ENCODE measurements at regions not wholly inside any gene's neighbourhood (a gene's known extent, or its start where the extent isn't known, plus 50 kb on each side); places are given as distances from the start of the nearest gene placed in this dataset.

- 67% methylated on average over 2 of the region's 2 CpGs for WGBS
- TF ChIP-seq POLR2A (IDR thresholded peaks at IDR 0.05): no peak
- TF ChIP-seq CTCF (IDR thresholded peaks at IDR 0.05): no peak
- TF ChIP-seq POLR2AphosphoS5 (IDR thresholded peaks at IDR 0.05): no peak
- Histone ChIP-seq H3K27me3 (replicated peaks; ENCODE audit: insufficient read depth) (peaks cover 2% of the 10 kb centered on the region), H3K4me1 (replicated peaks) (no peaks in the 10 kb centered on the region), H3K27ac (no peak overlapping the region), H3K9me3 (no peaks in the 10 kb centered on the region), H3K4me3 (no peak overlapping the region), H3K36me3 (no peaks in the 10 kb centered on the region)
- no peak for DNase-seq (ENCODE audit: low spot score)
- intact Hi-C loops (cut with DNase I): no loop called here
Measured at GRCh38 chr6:40256224-40256623, 322.0 kb upstream of the MOCS1 start.

GRCh38 chr6:40253420-40253819, 319.2 kb upstream of the MOCS1 start:
- no peaks in the 10 kb centered on the region for H3K4me1 ChIP-seq (replicated peaks)
- intact Hi-C loops (cut with DNase I): no loop called here
- no peak for DNase-seq (ENCODE audit: low spot score)
- no peaks in the 10 kb centered on the region for H3K27me3 ChIP-seq (replicated peaks; ENCODE audit: insufficient read depth)
- TF ChIP-seq POLR2AphosphoS5 (IDR thresholded peaks at IDR 0.05) (no peak), POLR2A (IDR thresholded peaks at IDR 0.05) (no peak), CTCF (IDR thresholded peaks at IDR 0.05) (no peak)
- H3K36me3 ChIP-seq: no peaks in the 10 kb centered on the region
- H3K27ac ChIP-seq: no peak overlapping the region
- 88% methylated on average over 3 of the region's 3 CpGs for WGBS
- no peak overlapping the region for H3K4me3 ChIP-seq
- H3K9me3 ChIP-seq: no peaks in the 10 kb centered on the region

GRCh38 chr6:40252531-40253258, 318.4 kb upstream of the MOCS1 start:
- WGBS: 83% methylated on average over 4 of the region's 4 CpGs
- H3K4me3 ChIP-seq: no peak overlapping the region
- H3K27me3 ChIP-seq (replicated peaks; ENCODE audit: insufficient read depth): no peaks in the 10 kb centered on the region
- no peak overlapping the region for H3K27ac ChIP-seq
- no peaks in the 10 kb centered on the region for H3K4me1 ChIP-seq (replicated peaks)
- H3K9me3 ChIP-seq: no peaks in the 10 kb centered on the region
- no peaks in the 10 kb centered on the region for H3K36me3 ChIP-seq
- no peak for DNase-seq (ENCODE audit: low spot score)
- TF ChIP-seq POLR2AphosphoS5 (IDR thresholded peaks at IDR 0.05) (no peak), POLR2A (IDR thresholded peaks at IDR 0.05) (no peak), CTCF (IDR thresholded peaks at IDR 0.05) (no peak)
- intact Hi-C loops (cut with DNase I): no loop called here

GRCh38 chr6:40251637-40252300, 317.5 kb upstream of the MOCS1 start:
- no peak for DNase-seq (ENCODE audit: low spot score)
- no peak overlapping the region for H3K4me3 ChIP-seq
- intact Hi-C loops (cut with DNase I): no loop called here
- H3K4me1 ChIP-seq (replicated peaks): no peaks in the 10 kb centered on the region
- H3K9me3 ChIP-seq: no peaks in the 10 kb centered on the region
- no peaks in the 10 kb centered on the region for H3K27me3 ChIP-seq (replicated peaks; ENCODE audit: insufficient read depth)
- 86% methylated on average over 3 of the region's 3 CpGs for WGBS
- TF ChIP-seq POLR2A (IDR thresholded peaks at IDR 0.05): no peak
- TF ChIP-seq CTCF (IDR thresholded peaks at IDR 0.05): no peak
- TF ChIP-seq POLR2AphosphoS5 (IDR thresholded peaks at IDR 0.05): no peak
- no peak overlapping the region for H3K27ac ChIP-seq
- H3K36me3 ChIP-seq: no peaks in the 10 kb centered on the region

- TF ChIP-seq POLR2AphosphoS5 (IDR thresholded peaks at IDR 0.05) (no peak), POLR2A (IDR thresholded peaks at IDR 0.05) (no peak), CTCF (IDR thresholded peaks at IDR 0.05) (no peak)
- no peak overlapping the region for H3K27ac ChIP-seq
- H3K9me3 ChIP-seq: no peaks in the 10 kb centered on the region
- H3K27me3 ChIP-seq (replicated peaks; ENCODE audit: insufficient read depth): no peaks in the 10 kb centered on the region
- intact Hi-C loops (cut with DNase I): no loop called here
- no peaks in the 10 kb centered on the region for H3K36me3 ChIP-seq
- DNase-seq (ENCODE audit: low spot score): no peak
- no peaks in the 10 kb centered on the region for H3K4me1 ChIP-seq (replicated peaks)
- no peak overlapping the region for H3K4me3 ChIP-seq
Measured at GRCh38 chr6:40249935-40250334, 315.7 kb upstream of the MOCS1 start.
